A549 (cell line): ENCODE measurements at regions not wholly inside any gene's neighbourhood (a gene's known extent, or its start where the extent isn't known, plus 50 kb on each side); places are given as distances from the start of the nearest gene placed in this dataset.

ENCODE experiments used
- ATAC-seq, 2 experiments: fragments of 200-7000 bp in 1 of 2; fragments of >200 bp in 1 of 2; cut with Nextera tagmentation in 1 of 2; cut with Tn5 transposase in 1 of 2; 3 replicates each; pipeline versions ENCODE4 v1.8.0 to v1.9.1; 2018 to 2020; ENCODE audit warnings: mild to moderate bottlenecking in 1 of 2, moderate library complexity in 1 of 2
- CTCF ChIA-PET: fragments of 300-600 bp; sonication (Branson Sonifier 250); formaldehyde crosslinking; extraction: SDS; loops from one replicate; lab custom pipeline; 2021; ENCODE audit warnings: antibody characterized with exemption, inconsistent platforms; lab: Yijun Ruan, JAX
- POLR2A ChIA-PET: fragments of 350-600 bp; formaldehyde crosslinking; extraction: SDS; loops from one replicate; lab custom pipeline; 2021; ENCODE audit warnings: antibody characterized with exemption, inconsistent platforms; lab: Yijun Ruan, JAX
- DNase-seq, 2 experiments: peaks; one replicate each; pipeline versions ENCODE4 v3.0.0 to v3.0.0-alpha.2; 2011 to 2016; ENCODE audit warnings: low read depth in 1 of 2, low spot score in 1 of 2
- FAIRE-seq: peaks from 2 replicates; lab custom pipeline; 2011; peaks lifted over from hg19 to GRCh38; lab: Jason Lieb, UNC
- H3K27ac ChIP-seq, 2 experiments: fragments of >200 bp; sonication (Bioruptor Twin); formaldehyde crosslinking; 3 replicates each; pipeline ENCODE4 v1.5.1; 2016 to 2017
- H3K4me1 ChIP-seq: fragments of >200 bp; sonication (Bioruptor Twin); formaldehyde crosslinking; 3 replicates; pipeline ENCODE4 v1.6.1; 2016
- H3K4me2 ChIP-seq: fragments of >200 bp; sonication (Bioruptor Twin); formaldehyde crosslinking; 3 replicates; pipeline ENCODE4 v1.6.1; 2016
- H3K4me3 ChIP-seq: fragments of >200 bp; sonication (Bioruptor Twin); formaldehyde crosslinking; 3 replicates; pipeline ENCODE4 v1.5.1; 2016
- H3K9me3 ChIP-seq: fragments of >200 bp; sonication (Bioruptor Twin); formaldehyde crosslinking; 3 replicates; pipeline ENCODE4 v1.6.1; 2016
- BHLHE40 ChIP-seq: IDR thresholded peaks from 2 replicates; pipeline ENCODE4 v1.6.1; 2012; ENCODE audit warnings: low read depth, low read length, inconsistent platforms
- CBX8 ChIP-seq: fragments of 200-600 bp; sonication (generic); IDR thresholded peaks from 2 replicates; pipeline ENCODE4 v1.6.1; 2016
- CEBPB ChIP-seq, 2 experiments: fragments of >200 bp in 1 of 2; sonication (Bioruptor Twin) in 1 of 2; formaldehyde crosslinking in 1 of 2; IDR thresholded peaks; 2 replicates each; pipeline ENCODE4 v1.6.1; 2012 to 2016
- EHMT2 ChIP-seq: fragments of 200-600 bp; sonication (generic); IDR thresholded peaks from 2 replicates; pipeline ENCODE4 v1.6.1; 2016; ENCODE audit warnings: antibody characterized with exemption, low read depth, mild to moderate bottlenecking, moderate library complexity
- EP300 ChIP-seq, 2 experiments: fragments of >200 bp; sonication (Bioruptor Twin); formaldehyde crosslinking; IDR thresholded peaks; 2 replicates in 1 of 2; 3 replicates in 1 of 2; pipeline ENCODE4 v1.6.1; 2016 to 2017
- FOSB ChIP-seq: fragments of 250-450 bp; sonication (Bioruptor Pico); IDR thresholded peaks from 2 replicates; pipeline ENCODE4 v1.5.0; 2020; ENCODE audit warnings: mild to moderate bottlenecking, moderate library complexity
- GATA3 ChIP-seq: IDR thresholded peaks from 2 replicates; pipeline ENCODE4 v1.6.1; 2012; ENCODE audit warnings: borderline replicate concordance
- HDAC2 ChIP-seq: fragments of 200-600 bp; sonication (generic); IDR thresholded peaks from 2 replicates; pipeline ENCODE4 v1.6.1; 2016
- HOXA7 ChIP-seq: fragments of 250-450 bp; sonication (Bioruptor Pico); IDR thresholded peaks from 2 replicates; pipeline ENCODE4 v1.5.0; 2020; ENCODE audit warnings: mild to moderate bottlenecking, moderate library complexity
- JUNB ChIP-seq: fragments of >200 bp; sonication (Bioruptor Twin); formaldehyde crosslinking; IDR thresholded peaks from 2 replicates; pipeline ENCODE4 v1.6.1; 2016
- MAFK ChIP-seq: fragments of 450-650 bp; IDR thresholded peaks from 2 replicates; pipeline ENCODE4 v1.6.1; 2014; ENCODE audit not compliant: partially characterized antibody
- MYC ChIP-seq: IDR thresholded peaks from 2 replicates; pipeline ENCODE4 v1.6.1; 2012; ENCODE audit warnings: mild to moderate bottlenecking, inconsistent platforms, low read length, improper control_type of control experiment, borderline replicate concordance
- NPAS2 ChIP-seq: fragments of 250-450 bp; sonication (Bioruptor Pico); IDR thresholded peaks from 2 replicates; pipeline ENCODE4 v1.8.0; 2022; ENCODE audit warnings: mild to moderate bottlenecking, moderate library complexity, borderline replicate concordance
- NR3C1 ChIP-seq: fragments of >200 bp; sonication (Bioruptor Twin); formaldehyde crosslinking; IDR thresholded peaks from 3 replicates; pipeline ENCODE4 v1.6.1; 2017
- RCOR1 ChIP-seq: fragments of 150-350 bp; IDR thresholded peaks from 2 replicates; pipeline ENCODE4 v1.6.1; 2014; ENCODE audit warnings: antibody characterized with exemption, low read length, low read depth
- RFX5 ChIP-seq: fragments of 450-650 bp; IDR thresholded peaks from 2 replicates; pipeline ENCODE4 v1.7.1; 2014; ENCODE audit warnings: antibody characterized with exemption, mild to moderate bottlenecking, moderate library complexity
- RNF2 ChIP-seq: fragments of 200-600 bp; sonication (generic); IDR thresholded peaks from 2 replicates; pipeline ENCODE4 v1.6.1; 2016; ENCODE audit warnings: low read depth, mild to moderate bottlenecking, antibody characterized with exemption, moderate library complexity, borderline replicate concordance
- SMC3 ChIP-seq: fragments of >200 bp; sonication (Bioruptor Twin); formaldehyde crosslinking; IDR thresholded peaks from 3 replicates; pipeline ENCODE4 v1.6.1; 2018; ENCODE audit warnings: inconsistent platforms
- TFCP2L1 ChIP-seq: fragments of 250-450 bp; sonication (Bioruptor Pico); IDR thresholded peaks from 2 replicates; pipeline ENCODE4 v1.5.0; 2021; ENCODE audit warnings: mild to moderate bottlenecking
- TP53 ChIP-seq: fragments of 250-450 bp; sonication (Bioruptor Pico); IDR thresholded peaks from 2 replicates; pipeline ENCODE4 v1.5.0; 2021; ENCODE audit warnings: mild to moderate bottlenecking, moderate library complexity
- ZFP36 ChIP-seq: fragments of 450-650 bp; IDR thresholded peaks from 2 replicates; pipeline ENCODE4 v1.6.1; 2014; ENCODE audit warnings: borderline replicate concordance; ENCODE audit not compliant: partially characterized antibody
- ZNF302 ChIP-seq: fragments of 250-450 bp; sonication (Bioruptor Pico); IDR thresholded peaks from 2 replicates; pipeline ENCODE4 v1.9.0; 2021; ENCODE audit warnings: inconsistent platforms, mild to moderate bottlenecking, moderate library complexity
- ZSCAN20 ChIP-seq: fragments of 250-450 bp; sonication (Bioruptor Pico); IDR thresholded peaks from 2 replicates; pipeline ENCODE4 v1.8.0; 2022; ENCODE audit warnings: mild to moderate bottlenecking, moderate library complexity
- WGBS: methylation state at CpG from one replicate; pipeline ENCODE4 v1.1.6; 2017; ENCODE audit errors: missing lambda C conversion rate; 5-methylcytosine and 5-hydroxymethylcytosine counted together
- TF ChIP-seq, protein P1 (sequence below): fragments of 250-450 bp; sonication (Bioruptor Pico); IDR thresholded peaks from 2 replicates; pipeline ENCODE4 v1.5.0; 2021; ENCODE audit warnings: mild to moderate bottlenecking, moderate library complexity, borderline replicate concordance
- TF ChIP-seq, protein P2 (sequence below): IDR thresholded peaks from 2 replicates; pipeline ENCODE4 v1.6.1; 2012
- TF ChIP-seq, protein P3 (sequence below): IDR thresholded peaks from 2 replicates; pipeline ENCODE4 v1.6.1; 2012; ENCODE audit warnings: low read depth, borderline replicate concordance
- TF ChIP-seq, protein P4 (sequence below): fragments of 150-350 bp; IDR thresholded peaks from 2 replicates; pipeline ENCODE4 v1.6.1; 2014; ENCODE audit warnings: low read depth, mild to moderate bottlenecking, low read length
- TF ChIP-seq, protein P5 (sequence below): fragments of >200 bp; sonication (Bioruptor Twin); formaldehyde crosslinking; IDR thresholded peaks from 2 replicates; pipeline ENCODE4 v1.6.1; 2016
- TF ChIP-seq, protein P6 (sequence below): fragments of 200-600 bp; sonication (generic); IDR thresholded peaks from 2 replicates; pipeline ENCODE4 v1.6.1; 2016; ENCODE audit warnings: antibody characterized with exemption, mild to moderate bottlenecking, moderate library complexity
- TF ChIP-seq, protein P7 (sequence below): fragments of 450-650 bp; IDR thresholded peaks from 2 replicates; pipeline ENCODE4 v1.6.1; 2014; ENCODE audit warnings: antibody characterized with exemption

DNA sequence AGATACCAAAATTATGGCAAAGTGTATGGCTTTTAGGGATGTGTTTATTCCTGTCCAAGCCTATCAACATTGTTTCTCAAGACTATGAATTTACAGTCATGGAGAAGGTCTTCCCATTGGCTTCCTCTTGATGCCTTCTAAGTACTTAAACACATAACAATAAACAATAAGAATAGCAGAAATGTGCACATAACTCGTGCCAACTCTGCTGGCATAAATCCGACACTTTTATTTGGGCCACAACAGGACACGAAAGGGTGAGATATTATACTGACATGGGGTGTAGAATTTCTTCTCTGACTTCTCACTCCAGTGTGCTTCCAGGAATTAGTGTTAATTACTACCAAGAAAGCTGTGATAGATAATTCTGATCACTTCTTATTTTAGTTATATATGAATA is 695.9 kb upstream of the SLC35B3 start:
- Histone ChIP-seq H3K9me3 (no peaks in the 10 kb centered on the region), H3K4me2 (no peak overlapping the region), H3K27ac (no peak overlapping the region), H3K4me3 (no peak overlapping the region), H3K4me1 (peaks cover 8% of the 10 kb centered on the region; the same call in 2 of the 3 replicates)
- WGBS: 52% methylated on average over 3 of the region's 3 CpGs
- ChIA-PET POLR2A (no interaction called here), CTCF (no interaction called here)
- DNase-seq: no peak
- no peak for FAIRE-seq
- no peak for ATAC-seq
- TF ChIP-seq, protein P1, sequence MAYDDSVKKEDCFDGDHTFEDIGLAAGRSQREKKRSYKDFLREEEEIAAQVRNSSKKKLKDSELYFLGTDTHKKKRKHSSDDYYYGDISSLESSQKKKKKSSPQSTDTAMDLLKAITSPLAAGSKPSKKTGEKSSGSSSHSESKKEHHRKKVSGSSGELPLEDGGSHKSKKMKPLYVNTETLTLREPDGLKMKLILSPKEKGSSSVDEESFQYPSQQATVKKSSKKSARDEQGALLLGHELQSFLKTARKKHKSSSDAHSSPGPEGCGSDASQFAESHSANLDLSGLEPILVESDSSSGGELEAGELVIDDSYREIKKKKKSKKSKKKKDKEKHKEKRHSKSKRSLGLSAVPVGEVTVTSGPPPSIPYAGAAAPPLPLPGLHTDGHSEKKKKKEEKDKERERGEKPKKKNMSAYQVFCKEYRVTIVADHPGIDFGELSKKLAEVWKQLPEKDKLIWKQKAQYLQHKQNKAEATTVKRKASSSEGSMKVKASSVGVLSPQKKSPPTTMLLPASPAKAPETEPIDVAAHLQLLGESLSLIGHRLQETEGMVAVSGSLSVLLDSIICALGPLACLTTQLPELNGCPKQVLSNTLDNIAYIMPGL: no peak
- no peak for TF ChIP-seq EHMT2
- TF ChIP-seq CEBPB (IDR thresholded peaks at IDR 0.05): no peak
- no peak for TF ChIP-seq FOSB (CRISPR knock-in tag)
- TF ChIP-seq RNF2: no peak
- TF ChIP-seq RCOR1: no peak
- no peak for TF ChIP-seq SMC3
- TF ChIP-seq TFCP2L1 (CRISPR knock-in tag): no peak
- TF ChIP-seq NR3C1: no peak
- no peak for TF ChIP-seq CBX8
- no peak for TF ChIP-seq HOXA7
- TF ChIP-seq, protein P2, sequence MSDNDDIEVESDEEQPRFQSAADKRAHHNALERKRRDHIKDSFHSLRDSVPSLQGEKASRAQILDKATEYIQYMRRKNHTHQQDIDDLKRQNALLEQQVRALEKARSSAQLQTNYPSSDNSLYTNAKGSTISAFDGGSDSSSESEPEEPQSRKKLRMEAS: no peak
- TF ChIP-seq EP300 (IDR thresholded peaks at IDR 0.05): no peak
- TF ChIP-seq JUNB: no peak
- no peak for TF ChIP-seq TP53 (CRISPR knock-in tag)
- TF ChIP-seq, protein P3, sequence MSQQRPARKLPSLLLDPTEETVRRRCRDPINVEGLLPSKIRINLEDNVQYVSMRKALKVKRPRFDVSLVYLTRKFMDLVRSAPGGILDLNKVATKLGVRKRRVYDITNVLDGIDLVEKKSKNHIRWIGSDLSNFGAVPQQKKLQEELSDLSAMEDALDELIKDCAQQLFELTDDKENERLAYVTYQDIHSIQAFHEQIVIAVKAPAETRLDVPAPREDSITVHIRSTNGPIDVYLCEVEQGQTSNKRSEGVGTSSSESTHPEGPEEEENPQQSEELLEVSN: no peak
- TF ChIP-seq, protein P4, sequence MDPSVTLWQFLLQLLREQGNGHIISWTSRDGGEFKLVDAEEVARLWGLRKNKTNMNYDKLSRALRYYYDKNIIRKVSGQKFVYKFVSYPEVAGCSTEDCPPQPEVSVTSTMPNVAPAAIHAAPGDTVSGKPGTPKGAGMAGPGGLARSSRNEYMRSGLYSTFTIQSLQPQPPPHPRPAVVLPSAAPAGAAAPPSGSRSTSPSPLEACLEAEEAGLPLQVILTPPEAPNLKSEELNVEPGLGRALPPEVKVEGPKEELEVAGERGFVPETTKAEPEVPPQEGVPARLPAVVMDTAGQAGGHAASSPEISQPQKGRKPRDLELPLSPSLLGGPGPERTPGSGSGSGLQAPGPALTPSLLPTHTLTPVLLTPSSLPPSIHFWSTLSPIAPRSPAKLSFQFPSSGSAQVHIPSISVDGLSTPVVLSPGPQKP: no peak

DNA sequence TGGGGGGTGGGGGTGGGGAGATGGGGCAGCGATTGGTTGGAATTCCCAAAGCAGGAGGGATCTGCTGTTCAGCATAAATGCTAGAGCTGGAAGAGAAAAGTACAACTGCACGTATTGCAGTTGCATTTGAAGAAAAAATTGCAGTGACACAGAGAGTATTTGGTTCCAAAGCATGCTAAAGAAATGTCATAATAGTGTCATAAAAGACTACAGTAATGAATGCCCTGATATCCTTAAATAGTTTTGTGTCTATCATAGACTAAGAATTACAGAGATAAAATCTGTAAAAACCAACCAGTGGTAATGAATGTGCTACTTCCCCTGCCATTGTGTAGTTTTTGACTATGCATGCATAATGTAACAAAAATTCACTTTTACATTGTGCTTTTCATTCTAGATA is 693.6 kb upstream of the SLC35B3 start:
- TF ChIP-seq ZFP36 (no peak), MAFK (no peak), GATA3 (no peak), MYC (no peak), HDAC2 (no peak), EHMT2 (no peak), HOXA7 (no peak), RFX5 (no peak), CEBPB (IDR thresholded peaks at IDR 0.05) (no peak), BHLHE40 (no peak), ZNF302 (CRISPR knock-in tag) (no peak), ZSCAN20 (CRISPR knock-in tag) (no peak), TFCP2L1 (CRISPR knock-in tag) (no peak), EP300 (IDR thresholded peaks at IDR 0.05) (no peak), NPAS2 (CRISPR knock-in tag) (no peak)
- TF ChIP-seq, protein P2: no peak
- TF ChIP-seq, protein P5, sequence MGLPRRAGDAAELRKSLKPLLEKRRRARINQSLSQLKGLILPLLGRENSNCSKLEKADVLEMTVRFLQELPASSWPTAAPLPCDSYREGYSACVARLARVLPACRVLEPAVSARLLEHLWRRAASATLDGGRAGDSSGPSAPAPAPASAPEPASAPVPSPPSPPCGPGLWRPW: no peak
- TF ChIP-seq, protein P6, sequence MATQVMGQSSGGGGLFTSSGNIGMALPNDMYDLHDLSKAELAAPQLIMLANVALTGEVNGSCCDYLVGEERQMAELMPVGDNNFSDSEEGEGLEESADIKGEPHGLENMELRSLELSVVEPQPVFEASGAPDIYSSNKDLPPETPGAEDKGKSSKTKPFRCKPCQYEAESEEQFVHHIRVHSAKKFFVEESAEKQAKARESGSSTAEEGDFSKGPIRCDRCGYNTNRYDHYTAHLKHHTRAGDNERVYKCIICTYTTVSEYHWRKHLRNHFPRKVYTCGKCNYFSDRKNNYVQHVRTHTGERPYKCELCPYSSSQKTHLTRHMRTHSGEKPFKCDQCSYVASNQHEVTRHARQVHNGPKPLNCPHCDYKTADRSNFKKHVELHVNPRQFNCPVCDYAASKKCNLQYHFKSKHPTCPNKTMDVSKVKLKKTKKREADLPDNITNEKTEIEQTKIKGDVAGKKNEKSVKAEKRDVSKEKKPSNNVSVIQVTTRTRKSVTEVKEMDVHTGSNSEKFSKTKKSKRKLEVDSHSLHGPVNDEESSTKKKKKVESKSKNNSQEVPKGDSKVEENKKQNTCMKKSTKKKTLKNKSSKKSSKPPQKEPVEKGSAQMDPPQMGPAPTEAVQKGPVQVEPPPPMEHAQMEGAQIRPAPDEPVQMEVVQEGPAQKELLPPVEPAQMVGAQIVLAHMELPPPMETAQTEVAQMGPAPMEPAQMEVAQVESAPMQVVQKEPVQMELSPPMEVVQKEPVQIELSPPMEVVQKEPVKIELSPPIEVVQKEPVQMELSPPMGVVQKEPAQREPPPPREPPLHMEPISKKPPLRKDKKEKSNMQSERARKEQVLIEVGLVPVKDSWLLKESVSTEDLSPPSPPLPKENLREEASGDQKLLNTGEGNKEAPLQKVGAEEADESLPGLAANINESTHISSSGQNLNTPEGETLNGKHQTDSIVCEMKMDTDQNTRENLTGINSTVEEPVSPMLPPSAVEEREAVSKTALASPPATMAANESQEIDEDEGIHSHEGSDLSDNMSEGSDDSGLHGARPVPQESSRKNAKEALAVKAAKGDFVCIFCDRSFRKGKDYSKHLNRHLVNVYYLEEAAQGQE: no peak
- TF ChIP-seq, protein P7, sequence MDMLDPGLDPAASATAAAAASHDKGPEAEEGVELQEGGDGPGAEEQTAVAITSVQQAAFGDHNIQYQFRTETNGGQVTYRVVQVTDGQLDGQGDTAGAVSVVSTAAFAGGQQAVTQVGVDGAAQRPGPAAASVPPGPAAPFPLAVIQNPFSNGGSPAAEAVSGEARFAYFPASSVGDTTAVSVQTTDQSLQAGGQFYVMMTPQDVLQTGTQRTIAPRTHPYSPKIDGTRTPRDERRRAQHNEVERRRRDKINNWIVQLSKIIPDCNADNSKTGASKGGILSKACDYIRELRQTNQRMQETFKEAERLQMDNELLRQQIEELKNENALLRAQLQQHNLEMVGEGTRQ: no peak
- POLR2A ChIA-PET: no interaction called here
- CTCF ChIA-PET: no interaction called here
- ATAC-seq (no peak), DNase-seq (no peak), FAIRE-seq (no peak)
- no peak overlapping the region for H3K4me3 ChIP-seq
- peaks cover 8% of the 10 kb centered on the region; the same call in 2 of the 3 replicates for H3K4me1 ChIP-seq
- no peak overlapping the region for H3K27ac ChIP-seq
- H3K4me2 ChIP-seq: no peak overlapping the region
- no peaks in the 10 kb centered on the region for H3K9me3 ChIP-seq
- 43% methylated on average over 2 of the region's 2 CpGs for WGBS
